Panc1 (cell line): ENCODE measurements at regions not wholly inside any gene's neighbourhood (a gene's known extent, or its start where the extent isn't known, plus 50 kb on each side); places are given as distances from the start of the nearest gene placed in this dataset.

Experiments used
- POLR2AphosphoS5 ChIP-seq: IDR thresholded peaks from 2 replicates; pipeline ENCODE4 v1.6.1; 2012; ENCODE audit warnings: mild to moderate bottlenecking, low read depth, low read length, moderate library complexity
- SIN3A ChIP-seq: IDR thresholded peaks from 2 replicates; pipeline ENCODE4 v1.6.1; 2012; ENCODE audit warnings: low read depth, mild to moderate bottlenecking, low read length, moderate library complexity, borderline replicate concordance; ENCODE audit not compliant: insufficient read depth
- TCF7L2 ChIP-seq: IDR thresholded peaks from 2 replicates; pipeline ENCODE4 v1.6.1; 2011; ENCODE audit warnings: mild to moderate bottlenecking, low read depth, low read length, inconsistent platforms
- TF ChIP-seq, protein P1 (sequence below): fragments of 450-650 bp; IDR thresholded peaks from 2 replicates; pipeline ENCODE4 v1.5.1; 2017; ENCODE audit warnings: mild to moderate bottlenecking
- TF ChIP-seq, protein P2 (sequence below), 2 experiments: IDR thresholded peaks; 2 replicates each; pipeline ENCODE4 v1.6.1; 2011 to 2012; ENCODE audit warnings: low read depth in 2 of 2, control low read depth in 1 of 2, low read length in 1 of 2, mild to moderate bottlenecking in 1 of 2, moderate library complexity in 1 of 2; ENCODE audit not compliant: insufficient read depth in 1 of 2

DNA sequence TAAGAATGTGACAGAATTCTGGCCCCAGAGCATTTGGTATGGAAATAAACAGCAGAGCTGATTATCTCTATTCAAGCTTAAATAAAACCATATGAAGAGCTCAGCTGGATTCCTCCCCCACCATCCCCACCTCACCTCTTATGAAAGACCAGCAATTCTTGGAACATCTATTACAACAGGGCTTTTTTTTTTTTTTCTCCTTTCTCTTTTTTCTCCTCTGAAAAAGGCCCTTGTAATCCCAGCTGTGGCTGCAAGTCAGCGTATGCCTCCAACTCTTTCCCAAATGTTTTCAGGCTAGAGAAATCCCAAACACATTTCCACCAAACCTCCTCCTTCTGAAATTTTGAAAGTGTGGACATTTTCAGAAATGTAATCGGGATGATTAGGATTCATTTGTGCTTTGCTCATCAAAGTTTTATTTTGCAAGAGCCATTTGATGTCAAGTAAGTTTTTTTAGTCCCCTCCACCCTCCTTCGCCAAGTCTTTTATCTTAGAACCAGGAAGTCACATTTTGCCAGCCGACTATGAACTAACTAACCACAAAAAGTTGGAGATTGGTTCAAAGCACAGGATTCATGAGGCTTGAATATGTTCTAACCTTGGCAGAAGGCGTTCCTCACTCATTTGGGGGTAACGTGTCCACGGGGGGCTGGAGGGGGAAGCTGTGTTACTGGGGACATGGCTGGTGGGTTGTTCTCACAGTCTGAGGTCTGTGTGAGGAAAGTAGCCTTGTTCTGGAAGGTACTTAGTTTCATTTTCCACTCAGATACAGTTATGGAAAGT lies 142.0 kb upstream of the PDZRN3 start:
- TF ChIP-seq, protein P1, sequence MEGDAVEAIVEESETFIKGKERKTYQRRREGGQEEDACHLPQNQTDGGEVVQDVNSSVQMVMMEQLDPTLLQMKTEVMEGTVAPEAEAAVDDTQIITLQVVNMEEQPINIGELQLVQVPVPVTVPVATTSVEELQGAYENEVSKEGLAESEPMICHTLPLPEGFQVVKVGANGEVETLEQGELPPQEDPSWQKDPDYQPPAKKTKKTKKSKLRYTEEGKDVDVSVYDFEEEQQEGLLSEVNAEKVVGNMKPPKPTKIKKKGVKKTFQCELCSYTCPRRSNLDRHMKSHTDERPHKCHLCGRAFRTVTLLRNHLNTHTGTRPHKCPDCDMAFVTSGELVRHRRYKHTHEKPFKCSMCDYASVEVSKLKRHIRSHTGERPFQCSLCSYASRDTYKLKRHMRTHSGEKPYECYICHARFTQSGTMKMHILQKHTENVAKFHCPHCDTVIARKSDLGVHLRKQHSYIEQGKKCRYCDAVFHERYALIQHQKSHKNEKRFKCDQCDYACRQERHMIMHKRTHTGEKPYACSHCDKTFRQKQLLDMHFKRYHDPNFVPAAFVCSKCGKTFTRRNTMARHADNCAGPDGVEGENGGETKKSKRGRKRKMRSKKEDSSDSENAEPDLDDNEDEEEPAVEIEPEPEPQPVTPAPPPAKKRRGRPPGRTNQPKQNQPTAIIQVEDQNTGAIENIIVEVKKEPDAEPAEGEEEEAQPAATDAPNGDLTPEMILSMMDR, result no peak
- TF ChIP-seq, protein P2, sequence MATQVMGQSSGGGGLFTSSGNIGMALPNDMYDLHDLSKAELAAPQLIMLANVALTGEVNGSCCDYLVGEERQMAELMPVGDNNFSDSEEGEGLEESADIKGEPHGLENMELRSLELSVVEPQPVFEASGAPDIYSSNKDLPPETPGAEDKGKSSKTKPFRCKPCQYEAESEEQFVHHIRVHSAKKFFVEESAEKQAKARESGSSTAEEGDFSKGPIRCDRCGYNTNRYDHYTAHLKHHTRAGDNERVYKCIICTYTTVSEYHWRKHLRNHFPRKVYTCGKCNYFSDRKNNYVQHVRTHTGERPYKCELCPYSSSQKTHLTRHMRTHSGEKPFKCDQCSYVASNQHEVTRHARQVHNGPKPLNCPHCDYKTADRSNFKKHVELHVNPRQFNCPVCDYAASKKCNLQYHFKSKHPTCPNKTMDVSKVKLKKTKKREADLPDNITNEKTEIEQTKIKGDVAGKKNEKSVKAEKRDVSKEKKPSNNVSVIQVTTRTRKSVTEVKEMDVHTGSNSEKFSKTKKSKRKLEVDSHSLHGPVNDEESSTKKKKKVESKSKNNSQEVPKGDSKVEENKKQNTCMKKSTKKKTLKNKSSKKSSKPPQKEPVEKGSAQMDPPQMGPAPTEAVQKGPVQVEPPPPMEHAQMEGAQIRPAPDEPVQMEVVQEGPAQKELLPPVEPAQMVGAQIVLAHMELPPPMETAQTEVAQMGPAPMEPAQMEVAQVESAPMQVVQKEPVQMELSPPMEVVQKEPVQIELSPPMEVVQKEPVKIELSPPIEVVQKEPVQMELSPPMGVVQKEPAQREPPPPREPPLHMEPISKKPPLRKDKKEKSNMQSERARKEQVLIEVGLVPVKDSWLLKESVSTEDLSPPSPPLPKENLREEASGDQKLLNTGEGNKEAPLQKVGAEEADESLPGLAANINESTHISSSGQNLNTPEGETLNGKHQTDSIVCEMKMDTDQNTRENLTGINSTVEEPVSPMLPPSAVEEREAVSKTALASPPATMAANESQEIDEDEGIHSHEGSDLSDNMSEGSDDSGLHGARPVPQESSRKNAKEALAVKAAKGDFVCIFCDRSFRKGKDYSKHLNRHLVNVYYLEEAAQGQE (IDR thresholded peaks at IDR 0.05; ENCODE audit: insufficient read depth in 1 of 2, low read depth in 2 of 2, low read length in 1 of 2), result no peak
- TF ChIP-seq POLR2AphosphoS5 (no peak), TCF7L2 (no peak), SIN3A (no peak)
